CD14-positive monocyte (primary cell): ENCODE measurements at regions not wholly inside any gene's neighbourhood (a gene's known extent, or its start where the extent isn't known, plus 50 kb on each side); places are given as distances from the start of the nearest gene placed in this dataset.
A peak's percentile ranks its signal among the peaks of the same experiment; 100 is the strongest.
"Not testable (repeated sequence)": the region's sequence is repeated elsewhere in the genome, so short reads cannot be mapped to it uniquely, and the experiment has no call there.

ENCODE experiments used
- DNase-seq, 3 donors: peaks; one replicate each; pipeline ENCODE4 v3.0.0-alpha.2; 2011 to 2022
- H2AFZ ChIP-seq: 2 replicates; pipeline ENCODE4 v1.6.0; 2012; ENCODE audit warnings: mild to moderate bottlenecking, low read depth, low read length, inconsistent platforms; ENCODE audit not compliant: insufficient read depth, poor library complexity, severe bottlenecking
- H3K27ac ChIP-seq, 2 donors: 1 replicate in 1 of 2; 2 replicates in 1 of 2; pipeline ENCODE4 v1.5.1; 2012 to 2013; ENCODE audit warnings: low read length in 2 of 2, control low read depth in 1 of 2, inconsistent platforms in 1 of 2, low read depth in 1 of 2, mild to moderate bottlenecking in 1 of 2
- H3K27me3 ChIP-seq, 2 donors: one replicate each; pipeline versions ENCODE4 v1.6.0 to v1.6.1; 2011 to 2013; ENCODE audit warnings: low read length in 2 of 2; ENCODE audit not compliant: control insufficient read depth in 2 of 2, insufficient read depth in 2 of 2
- H3K36me3 ChIP-seq, 2 donors: replicated peaks in 1 of 2; 1 replicate in 1 of 2; 2 replicates in 1 of 2; pipeline versions ENCODE4 v1.5.1 to v1.6.1; 2012 to 2013; ENCODE audit warnings: low read length in 2 of 2, control low read depth in 1 of 2, inconsistent platforms in 1 of 2, mild to moderate bottlenecking in 1 of 2; ENCODE audit not compliant: insufficient read depth in 2 of 2, control insufficient read depth in 1 of 2
- H3K4me1 ChIP-seq, 2 donors: 1 replicate in 1 of 2; 2 replicates in 1 of 2; pipeline versions ENCODE4 v1.5.1 to v1.6.1; 2012 to 2013; ENCODE audit warnings: low read length in 2 of 2, control low read depth in 1 of 2, inconsistent platforms in 1 of 2, mild to moderate bottlenecking in 1 of 2, moderate library complexity in 1 of 2; ENCODE audit not compliant: insufficient read depth in 2 of 2, control insufficient read depth in 1 of 2
- H3K4me2 ChIP-seq: replicated peaks from 2 replicates; pipeline ENCODE3; 2012; ENCODE audit warnings: low read length, moderate library complexity, mild to moderate bottlenecking; ENCODE audit not compliant: poor library complexity, severe bottlenecking; ENCODE audit errors: extremely low read depth
- H3K4me3 ChIP-seq, 3 experiments: fragments of 200-600 bp in 1 of 3; sonication (generic) in 1 of 3; replicated peaks in 1 of 3; 1 replicate in 2 of 3; 2 replicates in 1 of 3; pipeline ENCODE4 v1.5.1; 2011 to 2013; ENCODE audit warnings: low read length in 3 of 3, mild to moderate bottlenecking in 3 of 3, control low read depth in 2 of 3, low read depth in 2 of 3, inconsistent platforms in 1 of 3, moderate library complexity in 1 of 3
- H3K79me2 ChIP-seq: 2 replicates; pipeline ENCODE4 v1.6.0; 2012; ENCODE audit warnings: mild to moderate bottlenecking, control low read depth, inconsistent platforms, low read length, moderate library complexity; ENCODE audit not compliant: insufficient read depth
- H3K9ac ChIP-seq: 2 replicates; pipeline ENCODE4 v1.6.0; 2017; ENCODE audit warnings: low read length, mild to moderate bottlenecking; ENCODE audit not compliant: insufficient read depth, poor library complexity, severe bottlenecking
- H3K9me3 ChIP-seq, 2 donors: replicated peaks in 1 of 2; 1 replicate in 1 of 2; 2 replicates in 1 of 2; pipeline versions ENCODE4 v1.5.1 to v1.6.1; 2012 to 2013; ENCODE audit warnings: low read length in 2 of 2, control low read depth in 1 of 2; ENCODE audit not compliant: control insufficient read depth in 1 of 2, insufficient read depth in 1 of 2
- H4K20me1 ChIP-seq: 2 replicates; pipeline ENCODE4 v1.6.0; 2012; ENCODE audit warnings: mild to moderate bottlenecking, low read length, control low read depth, moderate library complexity; ENCODE audit not compliant: insufficient read depth
- H3K27ac Mint-ChIP-seq, 7 donors: one replicate each; pipeline ENCODE4 v1.8.0; 2020; ENCODE audit warnings: mild to moderate bottlenecking in 7 of 7, mixed read lengths in 7 of 7, moderate library complexity in 6 of 7, inconsistent platforms in 2 of 7
- H3K27me3 Mint-ChIP-seq, 3 donors: one replicate each; pipeline ENCODE4 v1.8.0; 2021 to 2022; ENCODE audit warnings: low read depth in 3 of 3, mild to moderate bottlenecking in 3 of 3, mixed read lengths in 3 of 3, moderate library complexity in 3 of 3, inconsistent platforms in 1 of 3
- H3K36me3 Mint-ChIP-seq, 2 donors: one replicate each; pipeline ENCODE4 v1.8.0; 2020; ENCODE audit warnings: mixed read lengths in 2 of 2, inconsistent platforms in 1 of 2, mild to moderate bottlenecking in 1 of 2
- H3K4me1 Mint-ChIP-seq: one replicate; pipeline ENCODE4 v1.8.0; 2020; ENCODE audit warnings: mild to moderate bottlenecking, mixed read lengths
- H3K4me3 Mint-ChIP-seq, 2 donors: one replicate each; pipeline ENCODE4 v1.8.0; 2020; ENCODE audit warnings: mild to moderate bottlenecking in 2 of 2, mixed read lengths in 2 of 2, moderate library complexity in 1 of 2
- H3K9me3 Mint-ChIP-seq, 7 donors: one replicate each; pipeline ENCODE4 v1.8.0; 2020 to 2022; ENCODE audit warnings: mixed read lengths in 7 of 7, mild to moderate bottlenecking in 6 of 7, moderate library complexity in 6 of 7, inconsistent platforms in 2 of 7
- CTCF ChIP-seq: fragments of 200-600 bp; IDR thresholded peaks from one replicate; pipeline ENCODE4 v1.8.0; 2022; ENCODE audit warnings: antibody characterized with exemption, mild to moderate bottlenecking
- WGBS: methylation state at CpG from one replicate; pipeline ENCODE4 v1.1.5; 2013; ENCODE audit warnings: missing lambda C conversion rate; ENCODE audit not compliant: insufficient coverage; 5-methylcytosine and 5-hydroxymethylcytosine counted together
- intact Hi-C, 2 donors: fragments of 100-400 bp; cut with micrococcal nuclease; formaldehyde crosslinking; loops; one replicate each; pipeline versions ENCODE4 v1.15.0 to v1.15.1; 2023

- H2AFZ ChIP-seq, intact Hi-C loops, H3K4me1 Mint-ChIP-seq, H3K36me3 ChIP-seq, H3K9me3 ChIP-seq, H3K9ac ChIP-seq, H3K4me1 ChIP-seq, DNase-seq, H3K4me2 ChIP-seq, H3K4me3 ChIP-seq, H3K27me3 ChIP-seq, H3K27me3 Mint-ChIP-seq, H3K79me2 ChIP-seq, H3K4me3 Mint-ChIP-seq, H3K27ac ChIP-seq, H4K20me1 ChIP-seq: not testable (repeated sequence)
- Mint-ChIP-seq H3K27ac (peak overlapping the region in 1 of 7 donors; percentile 7), H3K9me3 (peaks cover 4 to 16% (median 13%) of the 10 kb centered on the region in 7 donors), H3K36me3 (peaks cover 7 to 14% of the 10 kb centered on the region in 2 donors)
- WGBS: 96% methylated on average over 20 of the region's 34 CpGs
These were observed 60.9 kb downstream of the ANXA2R start for GRCh38 chr5:42979242-42979641.

- Mint-ChIP-seq H3K4me1 (no peaks in the 10 kb centered on the region), H3K4me3 (no peak overlapping the region), H3K27me3 (no peaks in the 10 kb centered on the region), H3K9me3 (peaks cover 1 to 8% (median 7%) of the 10 kb centered on the region in 7 donors), H3K36me3 (peaks cover 4 to 13% of the 10 kb centered on the region in 2 donors), H3K27ac (no peak overlapping the region)
- Histone ChIP-seq H3K4me2 (no peak overlapping the region), H3K4me1 (no peaks in the 10 kb centered on the region), H3K27me3 (no peaks in the 10 kb centered on the region), H4K20me1 (no peaks in the 10 kb centered on the region), H3K4me3 (no peak overlapping the region), H3K9me3 (peaks cover 0 to 5% of the 10 kb centered on the region in 2 donors), H3K9ac (no peak overlapping the region), H2AFZ (no peak overlapping the region), H3K27ac (no peak overlapping the region), H3K79me2 (no peaks in the 10 kb centered on the region), H3K36me3 (no peaks in the 10 kb centered on the region)
- TF ChIP-seq CTCF: no peak
- WGBS: 100% methylated on average over 1 of the region's 2 CpGs
- no peak for DNase-seq
- intact Hi-C loops: no loop called here
These were observed 65.6 kb downstream of the ANXA2R start for GRCh38 chr5:42974536-42974935.
